KG1 (cell line): ENCODE measurements at regions not wholly inside any gene's neighbourhood (a gene's known extent, or its start where the extent isn't known, plus 50 kb on each side); places are given as distances from the start of the nearest gene placed in this dataset.
"Not testable (repeated sequence)": the region's sequence is repeated elsewhere in the genome, so short reads cannot be mapped to it uniquely, and the experiment has no call there.

Experiments used
- DNase-seq: peaks from one replicate; lab custom pipeline; 2025; lab: John Stamatoyannopoulos, UW

DNA sequence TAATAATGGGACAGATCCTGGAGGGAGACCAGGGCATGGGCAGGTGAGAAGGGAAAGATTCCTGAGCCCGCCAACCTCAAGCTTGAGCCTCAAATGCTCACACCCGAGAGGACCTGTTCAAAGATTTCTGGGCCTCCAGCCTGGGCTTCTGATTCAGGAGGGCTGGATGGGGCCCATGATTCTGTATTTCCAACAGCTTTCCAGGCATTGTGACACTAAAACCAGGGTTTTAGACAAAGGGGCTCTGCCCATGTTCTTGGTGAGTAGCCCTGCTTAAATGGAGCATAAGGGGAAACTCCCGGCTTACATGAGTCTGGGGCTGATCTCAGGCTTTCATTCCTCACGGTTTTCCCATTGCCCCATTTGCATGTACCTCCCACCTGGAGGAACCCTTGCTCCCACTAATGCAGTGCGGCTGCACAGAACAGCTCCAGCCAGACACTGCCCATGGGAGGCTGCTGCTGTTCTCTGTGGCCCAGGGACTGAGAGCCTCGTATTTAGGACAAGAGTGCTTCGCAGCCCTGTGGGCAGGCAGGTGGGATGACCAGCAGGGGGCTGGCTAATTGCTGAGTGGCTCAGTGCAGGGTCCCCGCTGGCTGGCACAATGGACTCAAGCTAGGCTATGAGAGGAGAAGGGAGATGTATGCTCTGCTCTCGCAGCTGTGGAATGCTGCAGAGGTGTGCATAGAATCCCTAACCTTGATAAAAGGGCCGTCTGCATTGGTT, 135.3 kb upstream of the COBL start:
- no peak for DNase-seq

DNA sequence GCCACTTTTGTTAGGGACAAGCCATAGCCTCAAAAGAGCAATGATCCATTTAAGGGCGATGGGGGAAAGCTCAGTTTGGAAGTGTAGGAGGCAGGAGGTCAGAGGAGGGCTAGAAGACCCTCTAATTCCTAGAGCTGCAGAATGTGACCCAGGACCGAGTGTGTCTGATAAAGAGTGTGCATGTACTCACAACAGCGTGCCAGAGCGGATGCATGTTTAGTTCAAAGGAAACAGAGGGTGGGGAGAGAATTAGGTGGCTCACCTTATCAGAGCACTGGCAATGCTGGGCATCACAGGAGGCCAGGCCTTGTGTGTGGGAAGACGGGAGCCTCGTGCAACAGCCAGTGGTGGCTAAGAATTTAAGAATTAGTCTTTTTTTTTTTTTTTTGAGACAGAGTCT, 133.9 kb upstream of the COBL start:
- no peak for DNase-seq

DNA sequence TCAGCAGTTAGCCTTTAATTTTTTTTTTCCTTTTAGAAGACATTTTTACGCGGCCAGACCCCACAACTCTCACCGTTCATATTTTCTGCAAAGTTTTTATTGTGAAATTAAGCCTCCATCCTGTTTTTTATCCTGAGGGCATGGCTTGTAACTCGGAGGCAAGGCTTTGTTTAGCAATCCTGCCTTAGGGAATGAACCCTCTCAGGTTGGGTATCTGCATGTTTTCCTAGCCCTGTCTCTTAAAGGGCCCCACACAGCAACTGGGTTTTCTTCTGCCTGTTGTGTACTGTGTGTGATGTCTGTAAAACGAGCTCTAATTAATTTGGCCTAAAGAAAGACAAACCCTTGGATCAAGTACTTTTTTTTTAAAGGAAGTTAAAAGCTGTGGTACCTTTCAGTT, 130.2 kb upstream of the COBL start:
- no peak for DNase-seq

GRCh38 chr7:51446356-51446755, 129.7 kb upstream of the COBL start:
- DNase-seq = no peak

- no peak for DNase-seq
Observed at GRCh38 chr7:51444936-51445335, 128.3 kb upstream of the COBL start.

GRCh38 chr7:51430480-51431086, 114.0 kb upstream of the COBL start:
- peak; percentile 42 for DNase-seq

GRCh38 chr7:51428217-51428887, 111.7 kb upstream of the COBL start:
- no peak for DNase-seq

GRCh38 chr7:51426163-51426562, 109.6 kb upstream of the COBL start:
- DNase-seq = no peak

DNA sequence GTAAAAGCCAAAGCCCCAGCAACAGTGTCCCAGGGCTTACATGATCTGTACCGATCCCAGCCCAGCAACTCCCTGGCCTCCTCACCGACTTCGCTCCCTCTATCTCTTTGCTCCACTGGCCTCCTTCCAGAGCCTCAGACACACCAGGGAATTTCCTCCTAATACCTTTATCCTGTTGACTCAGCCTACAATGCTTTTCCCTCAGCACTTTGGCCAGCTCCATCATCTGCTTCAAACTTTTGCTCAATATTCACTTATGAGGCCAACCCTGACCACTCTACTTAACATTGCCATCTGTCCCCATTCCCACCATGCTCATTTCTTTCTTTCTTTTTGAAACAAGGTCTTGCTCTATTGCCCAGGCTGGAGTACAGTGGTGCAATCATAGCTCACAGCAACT, 93.3 kb upstream of the COBL start:
- DNase-seq = not testable (repeated sequence)

- DNase-seq = not testable (repeated sequence)
Observed at GRCh38 chr7:51397608-51398007, 81.0 kb upstream of the COBL start.

- DNase-seq = not testable (repeated sequence)
Observed at GRCh38 chr7:51393003-51393402, 76.4 kb upstream of the COBL start.

DNA sequence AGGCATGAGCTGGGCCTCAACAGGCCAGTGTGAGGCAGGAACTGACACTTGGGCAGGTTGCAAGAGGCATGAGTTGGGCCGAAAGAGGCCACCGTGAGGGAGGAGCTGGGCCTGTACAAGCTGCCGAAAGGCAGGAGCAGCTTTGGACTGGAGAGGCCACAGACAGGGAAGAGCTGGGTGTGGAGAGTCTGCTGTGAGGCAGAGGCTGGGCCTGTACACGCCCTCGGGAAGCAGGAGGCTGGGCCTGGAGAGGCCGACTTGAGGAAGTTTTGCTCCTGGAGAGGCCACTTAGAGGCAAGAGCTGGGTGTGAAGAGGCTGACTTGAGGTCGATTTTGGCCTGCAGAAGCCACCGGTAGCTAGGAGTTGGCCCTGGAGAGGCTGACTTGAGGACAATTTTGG, 73.3 kb upstream of the COBL start:
- DNase-seq = not testable (repeated sequence)

GRCh38 chr7:51389216-51389812, 72.7 kb upstream of the COBL start:
- DNase-seq = not testable (repeated sequence)

GRCh38 chr7:51388241-51388640, 71.6 kb upstream of the COBL start:
- not testable (repeated sequence) for DNase-seq

- DNase-seq = not testable (repeated sequence)
Observed at GRCh38 chr7:51386806-51387568, 70.4 kb upstream of the COBL start.

DNA sequence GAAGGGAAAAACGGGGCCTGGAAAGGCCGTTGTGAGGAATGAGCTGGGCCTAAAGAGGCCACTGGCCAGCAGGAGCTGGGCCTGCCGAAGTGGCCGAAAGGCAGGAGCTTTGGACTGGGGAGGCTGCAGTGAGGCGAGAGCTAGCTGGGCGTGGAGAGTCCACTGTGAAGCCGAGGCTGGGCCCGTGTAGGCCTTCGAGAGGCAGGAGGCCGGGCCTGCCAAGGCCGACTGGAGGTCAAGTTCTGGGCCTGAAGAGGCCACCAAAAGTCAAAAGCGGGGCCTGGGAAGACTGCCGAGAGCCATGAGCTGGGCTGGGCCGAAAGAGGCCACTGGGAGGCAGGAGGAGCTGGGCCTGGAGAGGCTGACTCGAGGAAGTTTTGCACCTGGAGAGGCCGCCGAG, 69.6 kb upstream of the COBL start:
- not testable (repeated sequence) for DNase-seq

GRCh38 chr7:51382243-51382642, 65.6 kb upstream of the COBL start:
- DNase-seq = not testable (repeated sequence)

GRCh38 chr7:51376420-51377092, 59.9 kb upstream of the COBL start:
- peak; percentile 11 for DNase-seq

GRCh38 chr7:51374936-51375335, 58.3 kb upstream of the COBL start:
- DNase-seq = no peak

DNA sequence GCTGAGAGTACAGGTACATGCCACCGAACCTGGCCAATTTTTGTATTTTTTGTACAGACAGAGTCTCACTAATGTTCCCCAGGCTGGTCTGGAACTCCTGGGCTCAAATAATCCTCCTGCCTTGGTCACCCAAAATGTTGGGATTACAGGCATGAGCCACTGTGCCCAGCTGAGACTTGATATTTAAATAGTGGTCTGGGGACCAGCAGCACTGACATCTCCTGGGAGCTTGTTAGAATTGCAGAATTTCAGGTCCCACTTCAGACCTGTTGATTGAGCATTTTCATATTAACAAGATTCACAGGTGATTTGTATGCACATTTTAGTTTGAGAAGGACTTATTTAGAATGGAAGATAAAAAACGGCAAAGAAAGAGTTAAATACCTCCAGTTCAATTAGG, 57.0 kb upstream of the COBL start:
- not testable (repeated sequence) for DNase-seq

DNA sequence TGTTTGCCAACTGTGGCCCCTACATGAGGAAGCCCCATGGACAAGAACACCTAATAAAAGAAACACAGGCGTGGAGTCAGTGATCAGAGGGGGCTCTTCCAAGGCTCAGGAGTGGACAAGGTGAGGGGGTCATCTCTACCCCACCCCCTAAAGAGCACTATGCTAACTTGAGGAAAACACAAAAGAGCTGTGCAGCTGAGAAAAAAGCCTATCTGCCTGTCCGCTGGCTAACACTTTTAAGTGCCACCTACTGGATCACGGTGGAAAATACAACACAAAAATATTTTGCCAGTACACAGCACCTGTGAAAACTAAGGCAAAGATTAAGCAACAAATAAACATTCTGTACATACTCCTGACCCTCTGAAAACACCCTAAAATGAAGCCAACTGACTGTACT, 53.1 kb upstream of the COBL start:
- no peak for DNase-seq
